Ectodermal cell (in vitro differentiated cells): ENCODE measurements at regions not wholly inside any gene's neighbourhood (a gene's known extent, or its start where the extent isn't known, plus 50 kb on each side); places are given as distances from the start of the nearest gene placed in this dataset.

Source experiments
- H3K27ac ChIP-seq: 2 replicates; pipeline ENCODE4 v1.7.0; 2013; ENCODE audit warnings: mild to moderate bottlenecking, low read depth, low read length; ENCODE audit not compliant: insufficient read depth, poor library complexity, severe bottlenecking
- H3K27me3 ChIP-seq: 2 replicates; pipeline ENCODE4 v1.7.0; 2013; ENCODE audit warnings: mild to moderate bottlenecking, low read length; ENCODE audit not compliant: insufficient read depth, control insufficient read depth, poor library complexity, severe bottlenecking
- H3K36me3 ChIP-seq: one replicate; pipeline ENCODE4 v1.7.0; 2013; ENCODE audit warnings: low read length; ENCODE audit not compliant: control insufficient read depth, insufficient read depth
- H3K4me1 ChIP-seq: one replicate; pipeline ENCODE4 v1.7.0; 2013; ENCODE audit warnings: low read length; ENCODE audit not compliant: control insufficient read depth, insufficient read depth
- H3K4me3 ChIP-seq: 2 replicates; pipeline ENCODE4 v1.7.0; 2013; ENCODE audit warnings: low read depth, low read length, control low read depth; ENCODE audit not compliant: insufficient read depth
- H3K9me3 ChIP-seq: 2 replicates; pipeline ENCODE4 v1.7.0; 2013; ENCODE audit warnings: mild to moderate bottlenecking, low read length, moderate library complexity; ENCODE audit not compliant: control insufficient read depth
- WGBS, 2 experiments: methylation state at CpG; one replicate each; pipeline ENCODE4 v1.1.7; 2013; ENCODE audit warnings: missing lambda C conversion rate in 2 of 2; 5-methylcytosine and 5-hydroxymethylcytosine counted together

GRCh38 chr2:144088863-144089262, 431.1 kb downstream of the ZEB2 start:
- H3K9me3 ChIP-seq = no peaks in the 10 kb centered on the region
- no peaks in the 10 kb centered on the region for H3K4me1 ChIP-seq
- H3K4me3 ChIP-seq = no peak overlapping the region
- H3K27ac ChIP-seq = no peak overlapping the region
- no peaks in the 10 kb centered on the region for H3K36me3 ChIP-seq
- H3K27me3 ChIP-seq = no peaks in the 10 kb centered on the region

- no peaks in the 10 kb centered on the region for H3K9me3 ChIP-seq
- no peaks in the 10 kb centered on the region for H3K4me1 ChIP-seq
- no peaks in the 10 kb centered on the region for H3K36me3 ChIP-seq
- H3K27ac ChIP-seq = no peak overlapping the region
- H3K4me3 ChIP-seq = no peak overlapping the region
- H3K27me3 ChIP-seq = no peaks in the 10 kb centered on the region
Observed at GRCh38 chr2:144086965-144087364, 433.0 kb downstream of the ZEB2 start.

DNA sequence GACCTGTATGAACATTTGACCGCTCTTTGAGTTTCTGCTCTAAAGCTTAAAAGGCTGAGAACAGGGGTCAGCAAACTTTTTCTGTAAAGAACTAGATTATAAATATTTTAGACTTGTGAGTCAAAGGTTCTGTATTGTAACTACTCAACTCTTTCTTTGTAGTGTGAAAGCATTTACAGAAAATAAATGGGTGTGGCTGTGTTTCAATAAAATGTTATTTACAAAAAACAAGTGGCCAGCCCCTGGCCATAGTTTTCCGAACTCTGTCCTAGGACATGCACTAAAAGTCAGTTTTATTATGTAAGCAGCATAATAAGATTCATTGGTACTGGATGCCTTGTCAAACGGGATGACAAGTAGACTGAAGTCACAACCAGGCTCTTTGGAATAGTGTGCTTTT, 434.9 kb downstream of the ZEB2 start:
- Histone ChIP-seq H3K36me3 (no peaks in the 10 kb centered on the region), H3K4me3 (no peak overlapping the region), H3K27me3 (no peaks in the 10 kb centered on the region), H3K27ac (no peak overlapping the region), H3K9me3 (no peaks in the 10 kb centered on the region), H3K4me1 (no peaks in the 10 kb centered on the region)
- WGBS, 2 experiments = 96 to 100% methylated on average over 3 of the region's 3 CpGs

DNA sequence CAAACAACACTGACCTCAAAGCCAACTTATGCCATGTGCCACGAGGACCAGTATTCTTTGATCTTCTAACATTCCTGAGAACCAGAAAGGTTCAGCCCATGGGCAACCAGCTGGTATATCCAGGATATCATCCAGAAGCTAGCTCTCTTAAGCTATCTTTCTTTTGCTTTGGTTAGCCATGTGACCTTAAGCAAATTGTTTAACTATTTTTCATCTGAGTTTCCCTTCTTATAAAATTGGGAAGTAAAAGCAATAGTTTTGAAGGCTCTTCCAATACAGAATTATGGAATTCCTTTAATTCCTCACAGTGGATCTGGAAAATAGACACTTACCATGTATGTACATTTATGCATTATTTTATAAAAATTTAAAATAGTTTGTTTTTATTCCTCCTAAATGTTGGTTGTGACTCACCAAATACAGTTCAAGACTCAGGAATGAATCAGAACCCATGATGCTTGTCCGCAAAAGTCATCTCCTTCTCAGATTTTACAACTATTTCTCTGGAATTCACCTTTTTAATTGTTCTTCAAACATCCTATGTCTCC, 435.7 kb downstream of the ZEB2 start:
- Histone ChIP-seq H3K36me3 (no peaks in the 10 kb centered on the region), H3K9me3 (no peaks in the 10 kb centered on the region), H3K27me3 (no peaks in the 10 kb centered on the region), H3K4me1 (no peaks in the 10 kb centered on the region), H3K4me3 (no peak overlapping the region), H3K27ac (no peak overlapping the region)
- 92 to 93% methylated on average over 2 of the region's 2 CpGs for WGBS, 2 experiments

- Histone ChIP-seq H3K36me3 (no peaks in the 10 kb centered on the region), H3K4me3 (no peak overlapping the region), H3K27me3 (no peaks in the 10 kb centered on the region), H3K9me3 (no peaks in the 10 kb centered on the region), H3K4me1 (peaks cover 2% of the 10 kb centered on the region), H3K27ac (no peak overlapping the region)
- 93 to 96% methylated on average over 1 of the region's 1 CpG for WGBS, 2 experiments
Observed at GRCh38 chr2:144083211-144083610, 436.7 kb downstream of the ZEB2 start.

DNA sequence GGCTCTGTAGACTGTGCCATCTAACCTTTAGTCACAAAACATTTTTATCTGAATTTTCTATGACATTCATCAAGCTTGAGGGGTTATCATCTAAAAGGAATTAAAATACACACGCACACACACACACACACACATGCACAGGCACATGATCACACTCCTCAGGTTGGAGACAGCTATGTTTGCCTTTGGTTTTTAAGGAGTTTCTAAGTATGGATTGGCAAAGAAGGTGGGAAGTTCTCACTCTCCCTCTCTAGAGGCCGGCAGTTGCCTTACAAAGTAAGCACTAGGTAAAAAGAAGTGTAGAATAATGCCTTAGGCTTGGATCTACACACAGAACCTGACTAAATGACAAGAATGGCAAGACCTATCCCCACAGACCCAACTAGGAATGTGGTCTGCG, 437.1 kb downstream of the ZEB2 start:
- no peak overlapping the region for H3K27ac ChIP-seq
- 87 to 91% methylated on average over 2 to 3 of the region's 3 CpGs for WGBS, 2 experiments

DNA sequence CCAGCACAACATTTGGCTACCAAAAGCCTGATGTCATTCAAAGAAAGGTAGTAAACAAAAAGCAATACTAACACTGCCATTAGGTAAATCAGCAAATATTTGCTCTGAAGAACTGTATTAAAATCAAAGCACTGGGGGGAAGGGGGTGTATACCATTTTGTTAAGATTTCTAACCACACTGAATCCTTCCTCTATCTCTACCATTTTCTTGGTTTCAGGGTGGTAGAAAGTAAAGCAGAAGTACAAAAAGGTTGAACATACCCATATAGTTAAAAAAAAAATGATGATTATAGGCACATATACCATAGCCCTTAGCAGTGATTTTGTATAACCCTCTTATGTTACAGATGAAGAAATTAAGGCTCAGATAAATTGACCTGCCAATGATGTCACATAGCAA, 437.6 kb downstream of the ZEB2 start:
- Histone ChIP-seq H3K4me1 (peaks cover 5% of the 10 kb centered on the region), H3K27ac (no peak overlapping the region), H3K9me3 (no peaks in the 10 kb centered on the region), H3K36me3 (no peaks in the 10 kb centered on the region), H3K4me3 (no peak overlapping the region), H3K27me3 (no peaks in the 10 kb centered on the region)

More for the DNA sequence above, 437.1 kb downstream of the ZEB2 start:
- no peaks in the 10 kb centered on the region for H3K36me3 ChIP-seq
- no peaks in the 10 kb centered on the region for H3K9me3 ChIP-seq
- H3K4me3 ChIP-seq = no peak overlapping the region
- peaks cover 5% of the 10 kb centered on the region for H3K4me1 ChIP-seq
- H3K27me3 ChIP-seq = no peaks in the 10 kb centered on the region

DNA sequence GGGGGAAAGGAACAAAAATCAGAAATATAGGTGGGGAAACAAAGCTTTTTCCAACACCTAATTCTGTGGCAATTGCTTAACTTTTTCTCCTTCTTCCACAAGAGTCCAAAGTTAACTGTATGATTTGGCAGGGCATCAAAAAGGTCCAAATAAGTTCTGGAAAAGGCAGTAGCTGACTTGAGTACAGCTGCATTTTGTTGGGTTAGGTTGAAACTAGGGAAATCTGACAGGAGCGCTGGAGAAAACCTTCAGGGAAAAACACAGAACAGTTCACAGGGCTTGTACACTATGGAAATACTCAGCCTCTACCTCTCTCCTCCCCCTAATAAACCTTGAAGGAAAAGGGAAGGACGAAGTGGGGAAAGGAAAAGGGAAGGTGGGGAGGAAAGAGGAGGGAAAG, 438.6 kb downstream of the ZEB2 start:
- Histone ChIP-seq H3K27ac (no peak overlapping the region), H3K9me3 (no peaks in the 10 kb centered on the region), H3K4me1 (peaks cover 5% of the 10 kb centered on the region), H3K27me3 (no peaks in the 10 kb centered on the region), H3K4me3 (no peak overlapping the region), H3K36me3 (no peaks in the 10 kb centered on the region)
- 76 to 78% methylated on average over 2 of the region's 2 CpGs for WGBS, 2 experiments

DNA sequence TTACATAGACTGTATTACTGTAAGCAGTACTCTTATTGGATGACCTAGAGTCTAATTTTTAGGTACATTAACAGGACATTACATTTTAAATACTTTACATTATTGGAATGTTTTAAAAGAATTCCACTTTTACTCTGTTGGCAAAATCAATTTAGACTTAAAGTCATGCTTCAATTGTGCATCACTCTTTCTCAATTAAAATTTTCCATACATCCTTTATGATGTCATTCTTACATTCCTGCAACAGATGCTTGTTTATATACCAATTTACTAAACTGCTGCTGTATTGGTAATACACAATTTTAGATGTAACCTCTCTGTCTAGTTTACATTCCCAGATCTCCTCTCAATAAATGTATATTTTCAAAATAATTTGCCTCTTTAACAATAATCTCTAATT, 440.1 kb downstream of the ZEB2 start:
- no peak overlapping the region for H3K4me3 ChIP-seq
- H3K4me1 ChIP-seq = peaks cover 5% of the 10 kb centered on the region
- H3K27me3 ChIP-seq = no peaks in the 10 kb centered on the region
- H3K27ac ChIP-seq = no peak overlapping the region
- H3K9me3 ChIP-seq = no peaks in the 10 kb centered on the region
- no peaks in the 10 kb centered on the region for H3K36me3 ChIP-seq

DNA sequence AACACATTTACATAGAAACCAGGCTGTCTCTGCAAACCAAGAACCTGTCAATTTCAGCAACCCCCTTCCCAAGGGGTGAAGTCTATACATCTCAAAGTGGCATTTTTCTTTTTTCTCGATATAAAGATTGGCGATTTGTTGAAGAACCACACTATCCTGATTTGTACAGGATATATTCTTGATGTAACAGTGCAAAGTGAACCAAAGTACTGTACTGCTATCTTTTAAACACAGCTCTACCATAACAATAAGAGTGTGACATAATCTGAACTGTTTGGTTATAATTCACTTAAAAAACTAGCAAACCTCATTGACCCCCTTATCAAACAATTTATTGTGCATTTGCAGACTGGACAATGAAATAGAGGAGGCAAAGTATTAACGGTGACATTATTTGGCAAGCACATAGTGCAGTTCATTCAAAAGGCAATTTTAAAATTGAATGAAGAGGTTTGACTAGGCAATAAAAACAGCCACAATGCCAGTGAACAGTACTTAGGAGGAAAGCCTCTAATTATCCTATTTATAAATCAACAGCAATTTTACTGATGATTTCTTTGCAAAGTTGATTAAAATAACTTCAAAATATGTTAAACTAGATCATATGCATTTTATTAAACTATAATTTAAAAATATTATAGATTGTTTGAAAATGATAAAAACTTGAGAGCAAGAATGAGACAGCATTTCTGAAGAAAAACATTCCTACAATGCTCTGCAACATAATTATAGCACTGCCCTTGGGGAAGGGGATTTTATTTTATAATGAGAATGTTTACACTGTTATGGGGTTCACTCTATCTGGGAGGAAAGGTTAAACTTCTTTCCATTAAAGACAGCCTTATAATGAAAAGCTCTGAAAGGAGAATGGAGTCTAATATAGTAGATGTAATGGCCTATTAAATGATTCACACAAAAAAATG, 440.9 kb downstream of the ZEB2 start:
- Histone ChIP-seq H3K27ac (no peak overlapping the region), H3K36me3 (no peaks in the 10 kb centered on the region), H3K27me3 (no peaks in the 10 kb centered on the region), H3K4me1 (peaks cover 5% of the 10 kb centered on the region), H3K4me3 (no peak overlapping the region), H3K9me3 (no peaks in the 10 kb centered on the region)
- 100% methylated on average over 3 of the region's 3 CpGs for WGBS, 2 experiments
